ENCODE measurements at regions not wholly inside any gene's neighbourhood (a gene's known extent, or its start where the extent isn't known, plus 50 kb on each side); places are given as distances from the start of the nearest gene placed in this dataset.

GRCh38 chr6:12238219-12238618 is 51.9 kb upstream of the EDN1 start:
- TF ChIP-seq, protein P1, sequence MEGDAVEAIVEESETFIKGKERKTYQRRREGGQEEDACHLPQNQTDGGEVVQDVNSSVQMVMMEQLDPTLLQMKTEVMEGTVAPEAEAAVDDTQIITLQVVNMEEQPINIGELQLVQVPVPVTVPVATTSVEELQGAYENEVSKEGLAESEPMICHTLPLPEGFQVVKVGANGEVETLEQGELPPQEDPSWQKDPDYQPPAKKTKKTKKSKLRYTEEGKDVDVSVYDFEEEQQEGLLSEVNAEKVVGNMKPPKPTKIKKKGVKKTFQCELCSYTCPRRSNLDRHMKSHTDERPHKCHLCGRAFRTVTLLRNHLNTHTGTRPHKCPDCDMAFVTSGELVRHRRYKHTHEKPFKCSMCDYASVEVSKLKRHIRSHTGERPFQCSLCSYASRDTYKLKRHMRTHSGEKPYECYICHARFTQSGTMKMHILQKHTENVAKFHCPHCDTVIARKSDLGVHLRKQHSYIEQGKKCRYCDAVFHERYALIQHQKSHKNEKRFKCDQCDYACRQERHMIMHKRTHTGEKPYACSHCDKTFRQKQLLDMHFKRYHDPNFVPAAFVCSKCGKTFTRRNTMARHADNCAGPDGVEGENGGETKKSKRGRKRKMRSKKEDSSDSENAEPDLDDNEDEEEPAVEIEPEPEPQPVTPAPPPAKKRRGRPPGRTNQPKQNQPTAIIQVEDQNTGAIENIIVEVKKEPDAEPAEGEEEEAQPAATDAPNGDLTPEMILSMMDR (IDR thresholded peaks at IDR 0.05; ENCODE audit: low read depth, low read length) = no peak
- TF ChIP-seq EZH2phosphoT487 (IDR thresholded peaks at IDR 0.05; ENCODE audit: low read depth) = no peak

Data from OCI-LY3 (cell line).